Right lobe of liver (tissue), 4 donors: ENCODE measurements at regions not wholly inside any gene's neighbourhood (a gene's known extent, or its start where the extent isn't known, plus 50 kb on each side); places are given as distances from the start of the nearest gene placed in this dataset.

Experiments used
- CTCF ChIP-seq, 4 donors: fragments of 200-600 bp in 3 of 4; fragments of 450-650 bp in 1 of 4; IDR thresholded peaks; one replicate each; pipeline versions ENCODE4 v1.5.1 to v1.8.0; 2016 to 2022; ENCODE audit warnings: antibody characterized with exemption in 4 of 4, mild to moderate bottlenecking in 2 of 4
- POLR2A ChIP-seq: fragments of 450-650 bp; IDR thresholded peaks from one replicate; pipeline ENCODE4 v1.6.1; 2017; ENCODE audit warnings: antibody characterized with exemption, mild to moderate bottlenecking
- donor health status: DM: no; HTN: no; CAD: no.
- donor health status: DM: no; HTN: no; CAD: no.
- donor health status: DM: no; HTN: yes; CAD: no.

GRCh38 chr1:177426497-177426896 is 255.7 kb downstream of the BRINP2 start:
- TF ChIP-seq CTCF (IDR thresholded peaks at IDR 0.05) (no peak), POLR2A (no peak)
